Stimulated activated CD8-positive, alpha-beta memory T cell treated with anti-CD3 and anti-CD28 coated beads, Interleukin-2, amount 100 ng/mL, for 1 hour (primary cell): ENCODE measurements at regions not wholly inside any gene's neighbourhood (a gene's known extent, or its start where the extent isn't known, plus 50 kb on each side); places are given as distances from the start of the nearest gene placed in this dataset.
A peak's percentile ranks its signal among the peaks of the same experiment; 100 is the strongest.

Experiments used
- DNase-seq, 2 donors: peaks; one replicate each; pipeline ENCODE4 v3.0.0-alpha.2; 2020; ENCODE audit warnings: low read depth in 2 of 2

DNA sequence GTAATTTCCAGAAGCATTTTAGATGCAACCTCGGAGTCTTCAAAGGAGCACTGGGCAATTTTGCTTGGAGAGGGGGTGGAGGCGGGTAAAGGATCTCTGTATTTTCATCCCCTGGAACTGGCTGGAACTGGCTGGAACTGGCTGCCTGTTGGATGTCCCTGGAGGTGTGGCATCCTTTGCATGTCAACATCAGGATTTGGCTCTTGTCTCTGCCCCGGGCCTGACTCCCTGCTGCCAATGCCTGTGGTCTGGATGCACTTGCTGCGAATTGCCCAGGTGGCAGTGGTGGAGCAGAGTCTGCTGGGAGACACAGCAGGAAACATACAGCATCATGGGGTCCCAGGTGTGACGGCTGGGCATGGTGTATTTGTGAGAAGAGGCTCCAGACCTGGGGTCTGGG is 391.3 kb downstream of the GADD45G start:
- no peak for DNase-seq

DNA sequence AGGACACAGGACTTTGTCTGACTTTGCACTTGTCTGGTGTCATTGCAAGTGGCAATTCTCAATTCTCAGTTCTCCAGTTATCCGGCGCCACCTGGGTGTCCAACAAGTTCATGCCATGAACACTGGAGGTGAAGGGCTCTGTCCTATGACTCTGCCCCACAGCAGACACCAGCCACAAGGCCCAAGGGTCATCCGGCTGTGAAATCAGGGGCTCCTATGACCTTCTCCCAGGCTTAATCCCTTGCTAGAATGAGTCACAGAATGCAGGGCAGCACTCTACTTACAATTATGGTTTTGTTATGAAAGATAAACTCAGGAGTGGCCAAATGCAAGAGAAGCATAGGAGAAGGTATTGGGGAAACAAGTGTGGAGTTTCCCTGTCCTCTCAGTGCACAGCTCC is 392.0 kb downstream of the GADD45G start:
- DNase-seq, result no peak

DNA sequence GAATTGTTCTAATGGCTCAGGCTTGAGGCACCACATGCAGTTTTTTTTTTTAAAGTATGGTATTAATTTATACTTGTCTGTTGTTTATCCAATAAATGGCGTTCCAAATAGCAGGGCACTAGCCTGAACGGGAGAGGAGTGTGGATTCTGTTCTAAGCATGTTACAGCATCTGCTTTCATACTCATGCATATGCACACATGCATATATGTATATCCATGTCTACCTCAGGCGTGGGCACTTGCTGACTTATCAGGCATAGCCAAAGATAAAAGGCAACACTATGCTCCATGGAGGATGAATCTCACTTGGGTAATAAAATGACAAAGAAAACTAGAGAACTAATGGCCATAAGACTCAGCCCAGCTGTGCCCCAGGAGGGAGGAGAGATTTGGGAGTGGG is 393.8 kb downstream of the GADD45G start:
- no peak for DNase-seq

DNA sequence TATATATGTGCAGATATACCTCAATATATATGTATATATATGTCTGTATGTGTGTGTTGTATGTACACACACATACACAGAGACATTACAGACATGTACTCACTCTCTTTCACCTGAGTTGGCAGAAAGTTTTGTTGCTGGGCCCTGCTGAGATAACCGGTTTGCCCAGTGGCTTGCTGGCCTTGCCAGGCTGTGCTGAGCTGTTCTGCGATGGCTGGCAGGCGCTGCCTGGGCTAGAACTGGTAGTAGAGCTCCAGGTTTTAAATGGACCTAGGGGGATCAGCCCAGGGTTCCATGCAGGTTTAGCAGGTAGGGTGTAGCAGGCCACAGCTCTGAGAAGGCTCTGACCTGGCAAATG is 394.3 kb downstream of the GADD45G start:
- no peak for DNase-seq

DNA sequence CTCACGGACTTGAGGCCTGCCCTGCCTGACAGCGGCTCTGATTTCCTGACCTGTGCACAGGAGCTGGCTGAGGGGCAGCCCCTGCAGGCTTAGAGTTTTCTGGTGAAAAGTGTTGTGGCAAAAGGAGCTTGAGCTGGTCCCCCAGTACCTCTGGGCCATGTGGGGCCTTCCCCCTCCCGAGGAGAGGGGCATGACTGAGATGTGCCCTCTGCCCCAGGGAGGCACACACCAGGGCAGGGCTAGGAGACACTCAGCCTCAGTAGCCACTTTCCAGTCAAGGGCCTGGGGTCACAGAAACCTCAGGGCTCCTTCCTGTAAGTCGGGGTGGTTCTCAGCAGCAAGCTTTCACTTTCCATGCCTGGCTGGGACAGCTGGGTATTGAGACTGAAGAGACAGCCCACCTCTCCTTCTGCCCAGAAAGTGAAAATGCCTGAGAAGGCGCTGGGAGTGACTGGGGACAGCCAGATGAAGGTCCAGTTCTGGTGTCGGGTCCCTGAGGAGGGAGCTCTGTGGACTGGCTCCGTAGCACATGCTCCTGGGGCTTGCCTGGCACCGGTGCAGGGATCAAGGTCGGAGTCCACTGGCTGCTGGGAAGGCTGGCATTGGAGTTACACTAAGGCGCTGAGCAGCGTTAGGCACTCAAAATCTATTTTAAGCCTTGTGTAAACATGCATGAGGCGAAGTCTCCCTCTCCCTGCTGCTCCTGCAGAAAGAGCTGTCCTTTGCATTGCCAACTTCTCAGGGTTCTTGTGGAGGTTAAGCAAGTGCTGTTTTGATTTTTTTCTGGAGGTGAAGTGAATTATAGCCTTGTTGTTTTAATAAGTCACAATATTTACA is 394.9 kb downstream of the GADD45G start:
- peak in 1 of 2 donors; percentile 11 for DNase-seq

DNA sequence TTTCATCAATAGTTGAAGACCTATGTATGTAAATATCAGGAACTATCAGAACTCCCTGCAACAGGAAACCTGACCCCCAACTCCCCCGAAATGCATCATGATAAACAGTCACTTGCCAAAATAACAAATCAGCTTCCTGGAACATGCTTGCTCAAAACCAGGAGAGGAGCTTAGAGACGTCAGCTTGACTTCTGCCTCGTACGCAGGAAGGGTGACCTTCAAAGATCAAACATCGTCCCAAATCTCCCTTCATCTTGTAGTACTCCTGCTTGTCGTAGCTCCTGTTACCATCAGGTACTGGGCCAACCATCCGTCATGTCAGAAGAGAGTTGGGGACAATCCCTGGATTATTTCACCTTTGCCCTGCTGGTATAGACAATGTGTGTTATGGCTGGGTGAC is 396.1 kb downstream of the GADD45G start:
- DNase-seq, result no peak

DNA sequence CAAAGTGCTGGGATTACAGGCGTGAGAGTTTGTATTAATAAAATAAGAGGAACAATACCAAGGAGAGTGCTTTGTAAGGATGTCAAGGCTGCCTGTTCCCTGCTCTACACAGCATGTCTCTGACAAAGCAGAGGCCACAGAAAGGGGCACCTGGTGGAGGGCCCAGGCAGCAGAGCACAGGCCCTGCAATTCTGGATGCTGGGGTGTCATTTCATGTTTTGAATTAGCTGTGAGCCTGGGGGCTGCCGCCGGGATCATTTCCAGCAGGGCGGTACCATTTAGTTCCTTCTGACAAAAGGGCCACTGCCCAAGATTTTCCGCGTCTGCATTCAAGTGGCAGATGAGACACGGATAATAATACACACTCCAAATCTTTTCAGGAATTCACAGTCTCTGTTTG is 396.9 kb downstream of the GADD45G start:
- DNase-seq, result no peak

DNA sequence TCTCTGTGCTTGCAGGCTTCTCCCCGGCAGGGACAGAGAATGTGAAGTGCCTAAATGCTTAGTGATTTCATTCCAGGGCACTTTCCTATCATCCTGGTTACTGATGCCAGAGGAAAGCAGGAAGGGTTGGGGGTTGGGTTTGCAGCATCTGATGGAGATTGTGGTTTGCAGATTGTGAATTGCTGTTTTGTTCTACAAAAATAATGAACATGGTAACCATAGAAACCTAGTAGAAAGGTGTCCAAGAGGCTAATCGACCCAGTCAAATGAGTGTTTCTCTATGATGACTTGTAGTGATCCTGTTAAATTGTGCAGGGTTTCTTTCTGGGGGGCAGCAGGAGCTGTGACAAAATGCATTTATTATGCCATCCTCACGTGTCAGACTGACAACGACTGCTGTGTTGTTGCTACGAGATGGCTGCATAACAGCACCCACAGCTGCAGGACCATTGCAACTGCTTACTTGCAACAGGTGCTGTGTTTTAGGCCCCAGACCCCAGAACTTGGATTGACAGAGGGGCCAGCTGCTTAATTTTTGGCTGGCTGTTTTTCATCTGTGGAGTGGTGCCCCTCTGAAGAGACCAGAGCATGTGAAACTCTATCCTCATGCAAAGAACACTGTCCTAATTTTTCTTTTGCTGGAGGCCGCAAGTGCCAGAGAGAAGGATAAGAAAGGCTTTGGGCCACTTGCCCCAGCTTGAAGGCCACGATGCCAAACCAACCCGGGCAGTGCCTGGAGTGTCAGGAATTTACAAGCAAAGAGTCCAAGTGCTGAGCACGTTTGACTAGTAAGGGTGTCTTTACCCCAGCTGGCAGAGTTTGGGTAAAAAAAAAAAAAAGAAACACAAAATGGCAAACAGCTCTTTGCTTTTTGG is 397.8 kb downstream of the GADD45G start:
- no peak for DNase-seq

DNA sequence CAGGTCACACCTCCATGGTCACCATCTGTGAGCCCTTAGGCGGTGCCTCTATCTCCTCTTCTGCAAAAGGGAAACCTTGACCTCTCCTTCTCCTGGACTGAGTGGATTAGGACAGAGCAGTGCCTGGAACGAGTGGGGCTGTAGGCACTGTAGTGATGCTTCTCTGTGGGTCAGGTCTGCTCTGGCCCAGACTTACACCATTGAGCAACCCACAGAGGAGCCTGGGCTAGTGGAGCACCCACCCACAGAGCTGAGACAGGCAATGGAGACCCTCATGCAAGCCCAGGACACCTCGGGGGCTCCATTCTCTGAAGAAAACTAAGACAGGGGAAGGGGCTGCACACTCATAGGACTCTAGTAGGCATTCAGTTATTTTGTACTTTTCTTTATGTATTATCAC is 400.6 kb downstream of the GADD45G start:
- DNase-seq, result no peak

DNA sequence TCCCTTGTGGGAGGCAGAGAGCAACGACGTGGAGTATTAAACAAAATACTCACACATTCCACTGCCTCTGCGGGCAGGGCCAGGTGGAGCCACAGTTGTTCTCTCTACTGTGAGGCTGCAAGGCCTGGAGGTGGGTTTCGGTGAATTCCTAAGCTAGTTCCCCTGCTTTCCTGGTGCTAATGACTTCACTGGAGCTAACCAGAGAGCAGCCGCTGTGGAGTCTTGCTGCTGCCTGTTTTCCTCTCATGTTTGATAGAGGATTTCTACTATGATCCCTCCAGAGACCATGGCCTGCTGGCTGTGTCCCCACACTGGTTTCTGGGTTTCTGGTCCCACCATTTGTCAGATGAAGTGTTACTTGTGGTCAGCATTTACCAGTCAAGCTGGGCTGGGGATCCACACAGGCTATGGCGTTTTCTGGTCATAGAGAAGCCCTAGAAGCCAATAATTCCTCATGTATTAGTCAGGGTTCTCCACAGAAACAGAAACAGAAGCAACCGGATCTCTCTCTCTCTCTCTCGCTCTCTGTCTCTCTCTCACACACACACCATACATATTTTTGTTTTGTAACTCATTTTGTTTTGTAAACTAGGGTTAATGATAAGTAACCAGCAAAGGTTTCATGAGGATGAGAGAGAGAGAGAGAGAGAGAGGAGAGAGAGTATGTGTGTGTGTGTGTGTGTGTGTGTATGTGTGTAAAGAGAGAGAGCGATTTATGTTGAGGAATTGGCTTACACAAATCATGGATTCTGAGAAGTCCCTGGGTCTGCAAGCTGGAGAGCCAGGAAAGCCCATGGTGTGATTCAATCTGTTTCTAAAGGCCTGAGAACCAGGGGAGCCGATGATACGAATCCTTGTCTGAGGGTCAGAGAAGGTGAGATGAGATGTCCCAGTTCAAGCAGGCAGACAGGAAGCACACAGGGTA is 403.0 kb downstream of the GADD45G start:
- no peak for DNase-seq

DNA sequence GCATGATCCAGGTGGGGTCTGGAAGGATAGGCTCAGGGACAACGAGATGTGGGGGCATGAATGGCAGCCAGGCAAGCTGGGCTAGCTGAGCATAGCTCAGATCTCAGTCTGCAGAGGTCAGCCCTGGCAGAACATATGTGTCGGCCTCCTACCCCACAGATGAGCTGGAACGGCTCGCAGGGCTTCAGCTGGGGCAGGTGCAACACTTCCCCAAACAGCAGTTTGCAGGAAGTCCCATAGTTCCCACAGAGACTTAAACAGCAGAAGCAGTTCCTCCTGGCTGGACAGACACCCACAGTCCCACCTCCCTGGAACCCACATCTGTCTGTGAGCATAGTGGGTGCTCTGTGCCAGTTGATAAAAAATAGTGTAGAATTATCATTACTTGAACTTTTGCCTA is 404.6 kb downstream of the GADD45G start:
- DNase-seq, result no peak

DNA sequence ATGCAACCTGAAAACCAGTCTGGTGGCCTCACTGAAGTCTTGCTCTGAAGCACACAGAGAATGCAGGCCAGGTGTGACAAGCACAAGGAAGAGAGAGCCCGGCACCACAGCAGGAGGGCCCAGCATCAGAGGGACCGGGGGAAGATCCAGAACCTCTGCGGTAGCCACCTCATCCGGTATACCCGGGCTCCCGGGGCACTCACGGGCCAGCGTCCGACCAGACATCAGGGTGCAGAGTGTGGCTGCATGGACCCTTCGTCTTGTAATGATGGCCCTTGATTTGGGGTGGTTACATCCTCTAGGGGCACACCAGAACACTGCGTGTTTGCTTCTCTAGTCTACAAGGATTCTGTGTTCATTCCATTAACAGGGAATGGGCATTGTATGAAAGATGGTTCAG is 406.0 kb downstream of the GADD45G start:
- DNase-seq, result no peak

DNA sequence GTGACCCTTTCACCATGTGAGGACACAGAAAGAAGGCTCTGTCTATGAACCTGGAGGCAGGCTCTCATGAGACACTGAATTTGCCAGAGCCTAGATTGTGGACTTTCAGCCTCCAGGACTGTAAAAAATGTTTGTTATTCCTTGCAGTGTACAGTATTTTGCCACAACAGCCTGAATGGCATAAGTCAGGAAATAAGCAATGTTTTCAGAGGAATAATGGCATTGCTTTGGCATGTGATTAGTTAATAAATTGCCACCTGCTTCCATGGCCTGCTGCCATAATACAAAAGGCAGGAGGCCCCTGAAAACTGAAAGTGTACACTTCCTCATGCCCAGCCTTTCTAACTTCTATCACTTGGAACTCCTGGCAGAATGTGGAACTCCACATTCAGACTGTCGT is 408.1 kb downstream of the GADD45G start:
- DNase-seq, result no peak

DNA sequence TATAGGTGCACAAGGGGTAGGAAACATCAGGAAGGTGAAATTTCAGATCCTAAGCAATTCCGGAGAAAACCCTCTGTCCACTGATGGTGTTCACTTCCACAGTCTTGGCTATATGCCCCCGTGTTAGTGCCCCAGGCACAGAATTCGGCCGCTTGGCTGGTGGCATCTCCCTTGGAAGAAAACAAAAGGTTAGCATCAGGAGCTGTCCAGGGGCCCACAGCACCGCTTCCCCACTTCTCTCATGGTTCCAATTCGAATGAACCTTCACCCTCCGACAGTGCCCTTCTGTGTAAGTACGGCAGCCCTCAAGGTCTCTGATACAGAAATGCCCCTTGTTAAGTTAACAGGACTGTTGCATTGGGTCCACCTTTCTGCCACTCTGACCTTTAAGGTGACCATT is 409.0 kb downstream of the GADD45G start:
- DNase-seq, result no peak

DNA sequence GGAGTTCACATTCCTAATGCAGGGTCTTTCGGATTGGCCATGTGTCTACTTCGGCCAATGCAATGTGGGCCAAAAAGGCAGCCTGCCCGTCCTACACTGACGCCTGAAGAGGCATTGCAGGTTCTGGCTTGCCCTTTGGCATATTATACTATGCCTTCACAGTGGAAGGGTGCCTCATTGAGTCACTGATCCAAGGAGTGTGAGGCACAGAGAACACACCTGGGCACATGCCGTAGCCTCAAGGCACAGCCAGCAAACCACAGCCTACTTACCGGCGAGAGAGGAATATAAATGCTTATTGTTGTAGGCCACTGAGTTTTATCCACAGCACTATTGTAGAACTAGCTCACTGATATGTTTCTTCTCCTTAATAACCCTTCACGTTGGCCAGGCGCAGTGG is 409.6 kb downstream of the GADD45G start:
- no peak for DNase-seq

DNA sequence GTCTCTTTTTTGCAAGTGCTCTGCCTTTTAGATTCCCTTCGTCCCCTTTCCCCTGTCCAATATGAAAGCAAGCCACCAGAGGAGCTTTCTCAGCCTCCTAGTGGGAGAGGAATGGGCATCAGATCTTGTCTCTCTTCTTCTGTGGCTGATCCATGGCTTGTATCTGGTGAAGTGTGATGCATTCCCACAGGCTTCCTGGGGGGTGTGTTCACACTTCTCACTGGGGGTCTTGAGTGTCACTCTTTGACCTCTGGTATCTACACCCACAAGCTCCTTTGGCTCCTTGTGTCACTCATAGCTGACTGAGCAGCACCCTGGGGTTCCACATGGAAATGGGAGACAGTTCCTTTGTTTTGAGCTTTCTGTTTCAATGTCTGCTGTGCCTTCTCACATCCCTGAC is 411.5 kb downstream of the GADD45G start:
- no peak for DNase-seq

DNA sequence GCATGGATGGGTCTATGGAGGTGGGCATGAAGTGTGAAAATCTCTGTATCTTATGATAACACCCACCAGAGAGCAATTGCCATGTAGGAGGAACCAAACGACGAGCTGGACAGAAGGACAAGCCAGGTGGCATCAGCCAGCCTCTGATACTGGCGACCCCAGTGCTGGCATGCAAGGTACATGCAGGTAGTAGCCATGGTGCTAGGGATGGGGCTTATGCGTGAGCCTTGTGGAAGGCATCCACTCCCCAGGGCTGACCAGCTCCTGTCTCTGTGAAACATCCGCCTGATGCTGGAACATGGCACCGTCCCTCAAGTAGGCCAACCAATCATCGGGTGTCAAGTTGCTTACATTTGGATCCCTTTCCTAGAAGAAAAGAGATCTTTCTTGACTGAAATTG is 412.9 kb downstream of the GADD45G start:
- DNase-seq, result no peak

DNA sequence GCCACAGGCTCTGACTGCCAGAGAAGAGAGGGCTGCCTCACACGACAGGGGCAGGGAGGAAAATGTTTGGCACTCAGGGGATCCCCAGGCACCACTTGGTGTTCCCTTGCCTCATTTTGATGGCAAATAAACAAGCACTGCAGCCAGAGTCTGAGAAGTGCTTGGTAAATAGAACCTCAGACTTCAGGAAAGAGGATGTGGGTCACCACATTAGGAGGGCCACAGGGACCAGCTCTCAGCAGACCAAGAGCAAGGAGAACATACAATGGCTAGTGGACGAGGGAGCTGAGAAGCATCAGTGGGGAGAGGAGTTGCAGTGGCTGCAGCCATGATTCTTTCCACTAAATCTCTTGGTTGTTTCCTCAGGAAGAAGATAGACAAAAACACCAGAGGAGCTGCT is 413.9 kb downstream of the GADD45G start:
- DNase-seq, result no peak

DNA sequence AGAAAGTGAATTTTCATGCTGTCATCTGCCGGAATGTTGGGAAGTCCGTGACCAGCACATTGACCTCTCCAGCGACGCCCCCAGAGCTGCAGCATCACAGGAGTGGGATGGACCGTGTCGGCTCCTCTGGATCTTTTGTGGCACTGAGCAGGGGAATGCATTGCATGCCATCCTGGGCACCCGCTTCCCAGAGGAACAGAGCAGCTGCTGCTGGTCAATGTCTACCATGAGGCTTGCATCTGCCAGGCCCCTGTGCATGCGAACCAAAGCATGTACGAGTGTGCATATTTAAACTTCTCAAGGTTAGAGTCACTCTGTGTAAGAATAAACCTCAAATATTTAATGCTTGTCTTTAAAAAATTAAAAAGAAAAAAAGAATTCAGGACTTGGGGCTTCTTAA is 414.8 kb downstream of the GADD45G start:
- DNase-seq, result no peak

DNA sequence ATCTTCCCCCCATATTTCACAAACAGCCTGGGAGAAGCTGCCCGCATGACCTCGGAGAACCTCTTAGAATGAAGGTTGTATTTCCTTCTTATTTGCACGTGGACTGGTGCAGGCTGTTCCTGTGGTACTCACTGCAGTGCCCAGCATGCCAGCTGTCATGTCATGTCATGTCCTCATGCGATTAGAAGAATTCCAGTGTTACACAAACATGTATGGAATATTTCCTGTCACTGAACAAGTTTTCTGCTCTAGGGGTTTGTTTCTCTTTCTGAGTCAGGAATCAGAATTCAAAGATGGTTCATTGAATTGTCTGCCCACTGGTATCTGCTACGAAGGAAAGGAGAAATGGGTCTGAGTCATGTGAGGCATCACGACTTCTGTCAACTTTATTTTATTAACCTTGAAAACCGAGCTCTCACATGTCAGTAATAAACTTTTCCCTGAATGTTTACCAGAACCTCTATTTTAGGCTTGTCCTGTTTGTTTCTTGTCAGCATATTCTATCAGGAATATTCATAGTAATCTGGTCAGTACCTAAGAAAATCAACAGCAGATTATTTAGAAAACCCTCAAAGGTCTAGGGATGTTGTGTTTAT is 415.6 kb downstream of the GADD45G start:
- no peak for DNase-seq

DNA sequence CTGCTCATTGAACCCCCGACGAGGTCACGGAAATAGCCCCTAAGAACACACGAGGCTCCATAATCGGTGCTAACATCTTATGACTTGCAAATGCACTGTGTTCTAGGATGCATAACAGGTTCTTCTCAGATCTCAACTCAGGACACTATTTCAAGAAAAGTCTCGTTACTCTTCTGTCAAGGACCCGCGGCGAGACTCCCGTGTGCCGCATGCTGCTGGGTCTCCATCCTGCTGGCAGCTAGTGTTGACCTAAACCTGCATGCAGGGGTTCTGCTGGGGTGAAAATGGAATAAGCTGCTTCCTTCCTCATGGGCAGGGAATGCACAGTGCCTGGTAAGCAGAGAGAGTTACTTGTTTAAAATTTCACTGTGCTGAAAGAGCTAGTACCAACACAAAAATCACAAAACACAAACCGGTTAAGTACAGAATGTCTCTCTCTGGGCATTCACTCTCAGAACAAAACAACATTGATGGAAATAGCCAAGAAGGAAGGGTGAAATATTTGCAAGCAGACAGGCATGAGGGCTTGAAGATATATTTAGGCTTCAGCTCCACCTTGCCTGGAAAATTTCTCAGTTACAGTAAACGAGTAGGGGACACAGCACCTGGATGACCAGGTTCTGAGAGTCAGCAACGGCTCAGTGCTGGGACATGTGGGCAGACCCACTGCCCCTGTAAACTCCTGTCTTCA is 416.5 kb downstream of the GADD45G start:
- DNase-seq, result no peak
